Astrocyte (in vitro differentiated cells and primary cell): ENCODE measurements at regions not wholly inside any gene's neighbourhood (a gene's known extent, or its start where the extent isn't known, plus 50 kb on each side); places are given as distances from the start of the nearest gene placed in this dataset.

Source experiments
- CTCF ChIP-seq: IDR thresholded peaks from 2 replicates; pipeline ENCODE4 v1.5.1; 2011; ENCODE audit warnings: low read depth, mild to moderate bottlenecking, inconsistent platforms, low read length, moderate library complexity; ENCODE audit not compliant: insufficient read depth
- EZH2 ChIP-seq: IDR thresholded peaks from 2 replicates; pipeline ENCODE4 v1.6.1; 2012; ENCODE audit warnings: mild to moderate bottlenecking, low read length, inconsistent platforms; ENCODE audit not compliant: insufficient read depth

DNA sequence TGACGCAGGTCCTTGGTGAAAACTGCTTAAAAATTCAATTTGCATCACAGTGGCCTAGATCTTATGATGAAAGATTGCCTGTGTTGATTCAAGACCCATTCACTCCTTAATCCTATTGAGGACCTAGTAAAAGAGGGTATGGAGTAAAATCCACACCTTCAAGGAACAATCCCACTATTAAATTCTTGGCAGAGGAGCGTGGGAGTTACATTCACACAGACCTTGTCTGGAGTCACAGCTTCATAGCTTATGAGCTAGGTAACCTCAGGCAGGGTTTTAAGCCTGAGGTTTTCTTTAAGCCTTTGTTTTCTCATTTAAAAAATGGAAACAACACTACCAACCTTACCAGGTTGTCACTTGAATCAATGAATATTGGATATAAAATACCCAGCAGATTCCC lies 566.5 kb upstream of the ZNF462 start:
- TF ChIP-seq CTCF (no peak), EZH2 (no peak)
